ENCODE measurements at regions not wholly inside any gene's neighbourhood (a gene's known extent, or its start where the extent isn't known, plus 50 kb on each side); places are given as distances from the start of the nearest gene placed in this dataset.

GRCh38 chr9:134502266-134502791 is 139.3 kb upstream of the COL5A1 start:
- no peak for DNase-seq (ENCODE audit: low spot score)

- no peak for DNase-seq (ENCODE audit: low spot score)
These were observed 138.8 kb upstream of the COL5A1 start for GRCh38 chr9:134502809-134503211.

GRCh38 chr9:134503301-134504105 is 138.1 kb upstream of the COL5A1 start:
- DNase-seq (ENCODE audit: low spot score), result no peak

- DNase-seq (ENCODE audit: low spot score), result no peak
These were observed 137.6 kb upstream of the COL5A1 start for GRCh38 chr9:134504106-134504385.

GRCh38 chr9:134505032-134505431 is 136.6 kb upstream of the COL5A1 start:
- DNase-seq (ENCODE audit: low spot score), result no peak

GRCh38 chr9:134509281-134509680 is 132.3 kb upstream of the COL5A1 start:
- no peak for DNase-seq (ENCODE audit: low spot score)

GRCh38 chr9:134509817-134510216 is 131.8 kb upstream of the COL5A1 start:
- DNase-seq (ENCODE audit: low spot score), result no peak

GRCh38 chr9:134514503-134514902 is 127.1 kb upstream of the COL5A1 start:
- DNase-seq (ENCODE audit: low spot score), result no peak

GRCh38 chr9:134515026-134515821 is 126.4 kb upstream of the COL5A1 start:
- DNase-seq (ENCODE audit: low spot score), result no peak

- DNase-seq (ENCODE audit: low spot score), result no peak
These were observed 125.1 kb upstream of the COL5A1 start for GRCh38 chr9:134516464-134516863.

- DNase-seq (ENCODE audit: low spot score), result no peak
These were observed 124.4 kb upstream of the COL5A1 start for GRCh38 chr9:134517069-134517680.

GRCh38 chr9:134518004-134518606 is 123.5 kb upstream of the COL5A1 start:
- no peak for DNase-seq (ENCODE audit: low spot score)

- DNase-seq (ENCODE audit: low spot score), result no peak
These were observed 122.1 kb upstream of the COL5A1 start for GRCh38 chr9:134519375-134520070.

GRCh38 chr9:134521817-134522501 is 119.6 kb upstream of the COL5A1 start:
- DNase-seq (ENCODE audit: low spot score), result no peak

- no peak for DNase-seq (ENCODE audit: low spot score)
These were observed 119.1 kb upstream of the COL5A1 start for GRCh38 chr9:134522502-134522848.

- DNase-seq (ENCODE audit: low spot score), result no peak
These were observed 118.6 kb upstream of the COL5A1 start for GRCh38 chr9:134522976-134523375.

GRCh38 chr9:134525070-134525815 is 116.4 kb upstream of the COL5A1 start:
- no peak for DNase-seq (ENCODE audit: low spot score)

GRCh38 chr9:134525841-134526583 is 115.6 kb upstream of the COL5A1 start:
- no peak for DNase-seq (ENCODE audit: low spot score)

- no peak for DNase-seq (ENCODE audit: low spot score)
These were observed 114.8 kb upstream of the COL5A1 start for GRCh38 chr9:134526584-134527477.

Measured in pons (tissue), 1 donor.